ENCODE measurements at regions not wholly inside any gene's neighbourhood (a gene's known extent, or its start where the extent isn't known, plus 50 kb on each side); places are given as distances from the start of the nearest gene placed in this dataset.

- no peak overlapping the region for H3K4me3 Mint-ChIP-seq (ENCODE audit: unreplicated experiment)
- no peaks in the 10 kb centered on the region for H3K36me3 Mint-ChIP-seq (ENCODE audit: unreplicated experiment)
- no peak for DNase-seq
- no peaks in the 10 kb centered on the region for H3K4me1 Mint-ChIP-seq (ENCODE audit: low read depth, unreplicated experiment)
- H3K9me3 Mint-ChIP-seq (ENCODE audit: unreplicated experiment), result no peaks in the 10 kb centered on the region
- no peak for TF ChIP-seq CTCF (IDR thresholded peaks at IDR 0.05; ENCODE audit: partially characterized antibody, unreplicated experiment)
- H3K27ac Mint-ChIP-seq (ENCODE audit: unreplicated experiment), result no peak overlapping the region
- no peaks in the 10 kb centered on the region for H3K27me3 Mint-ChIP-seq (ENCODE audit: unreplicated experiment)
These were observed 769.0 kb upstream of the NR2F2 start for GRCh38 chr15:95561463-95561862.

GRCh38 chr15:95563634-95564033, 766.9 kb upstream of the NR2F2 start:
- Mint-ChIP-seq H3K27me3 (ENCODE audit: unreplicated experiment) (no peaks in the 10 kb centered on the region), H3K9me3 (ENCODE audit: unreplicated experiment) (no peaks in the 10 kb centered on the region), H3K36me3 (ENCODE audit: unreplicated experiment) (no peaks in the 10 kb centered on the region), H3K4me3 (ENCODE audit: unreplicated experiment) (no peak overlapping the region), H3K4me1 (ENCODE audit: low read depth, unreplicated experiment) (no peaks in the 10 kb centered on the region), H3K27ac (ENCODE audit: unreplicated experiment) (no peak overlapping the region)
- no peak for TF ChIP-seq CTCF (IDR thresholded peaks at IDR 0.05; ENCODE audit: partially characterized antibody, unreplicated experiment)
- DNase-seq, result no peak

DNA sequence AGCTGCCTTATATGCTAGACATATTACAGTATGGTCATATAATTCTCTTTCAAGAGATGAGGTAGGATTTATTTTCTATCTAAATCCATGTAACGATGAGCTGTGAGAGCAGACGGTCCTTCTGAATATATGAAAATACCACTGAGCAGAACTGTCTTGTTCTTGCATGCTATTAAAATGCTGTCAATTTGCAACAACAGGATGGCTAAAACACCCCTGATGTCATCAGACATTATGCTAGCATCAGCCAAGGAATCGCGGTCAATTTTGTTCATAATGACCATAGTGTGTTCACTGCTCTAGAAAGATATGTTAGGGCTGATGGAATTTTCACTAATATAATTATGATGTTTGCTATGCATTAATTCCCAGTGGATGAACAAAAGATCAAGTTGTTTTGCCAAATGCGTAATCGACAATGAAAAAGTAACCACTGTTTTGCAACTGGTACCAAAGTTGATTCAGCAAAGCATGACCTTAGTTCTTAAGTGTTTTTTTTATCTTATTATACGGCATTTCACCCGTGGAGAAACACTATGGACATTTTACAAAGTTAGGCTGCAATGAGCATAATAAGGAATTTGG, 765.4 kb upstream of the NR2F2 start:
- Mint-ChIP-seq H3K27ac (ENCODE audit: unreplicated experiment) (no peak overlapping the region), H3K27me3 (ENCODE audit: unreplicated experiment) (no peaks in the 10 kb centered on the region), H3K36me3 (ENCODE audit: unreplicated experiment) (no peaks in the 10 kb centered on the region), H3K4me3 (ENCODE audit: unreplicated experiment) (no peak overlapping the region), H3K9me3 (ENCODE audit: unreplicated experiment) (no peaks in the 10 kb centered on the region), H3K4me1 (ENCODE audit: low read depth, unreplicated experiment) (no peaks in the 10 kb centered on the region)
- no peak for TF ChIP-seq CTCF (IDR thresholded peaks at IDR 0.05; ENCODE audit: partially characterized antibody, unreplicated experiment)
- DNase-seq, result no peak

DNA sequence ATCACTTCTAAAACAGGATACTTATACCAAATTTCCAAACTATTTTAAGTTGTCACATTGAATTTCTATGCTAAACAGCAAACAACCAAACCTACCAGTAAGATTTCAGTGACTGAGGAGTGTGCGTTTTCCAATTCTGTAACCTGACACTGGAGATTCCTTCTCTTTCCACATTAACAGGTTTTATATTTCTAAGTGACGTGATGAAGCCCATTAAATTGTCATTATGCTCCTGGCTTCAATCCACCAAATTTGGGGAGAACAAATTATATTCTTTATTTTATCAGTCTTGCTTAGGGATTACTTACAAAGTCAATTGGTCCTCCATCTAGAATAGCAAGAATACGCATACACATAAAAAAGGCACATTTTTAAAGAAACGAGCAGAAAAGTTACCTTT, 764.8 kb upstream of the NR2F2 start:
- H3K27me3 Mint-ChIP-seq (ENCODE audit: unreplicated experiment), result no peaks in the 10 kb centered on the region
- H3K36me3 Mint-ChIP-seq (ENCODE audit: unreplicated experiment), result no peaks in the 10 kb centered on the region
- TF ChIP-seq CTCF (IDR thresholded peaks at IDR 0.05; ENCODE audit: partially characterized antibody, unreplicated experiment), result no peak
- no peak for DNase-seq
- no peaks in the 10 kb centered on the region for H3K4me1 Mint-ChIP-seq (ENCODE audit: low read depth, unreplicated experiment)
- no peak overlapping the region for H3K4me3 Mint-ChIP-seq (ENCODE audit: unreplicated experiment)
- H3K9me3 Mint-ChIP-seq (ENCODE audit: unreplicated experiment), result no peaks in the 10 kb centered on the region
- no peak overlapping the region for H3K27ac Mint-ChIP-seq (ENCODE audit: unreplicated experiment)

DNA sequence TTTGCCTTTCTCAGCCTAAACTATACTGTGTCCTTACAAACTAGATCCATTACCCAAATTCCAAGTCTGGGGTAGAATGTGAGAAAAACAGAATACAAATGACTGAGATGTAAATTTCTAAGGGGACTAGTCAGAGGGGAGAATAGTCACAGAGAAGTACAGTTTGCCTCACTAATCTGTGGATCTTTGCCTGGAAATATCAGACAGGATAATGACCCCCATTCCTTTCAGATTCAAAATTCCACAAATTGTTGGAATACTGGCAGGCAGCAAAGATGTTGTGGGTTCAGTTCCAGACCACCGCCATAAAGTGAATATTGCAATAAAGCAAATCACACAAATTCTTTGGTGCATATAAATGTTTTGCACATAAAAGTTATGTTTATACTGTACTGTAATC, 762.8 kb upstream of the NR2F2 start:
- H3K4me1 Mint-ChIP-seq (ENCODE audit: low read depth, unreplicated experiment), result no peaks in the 10 kb centered on the region
- no peaks in the 10 kb centered on the region for H3K9me3 Mint-ChIP-seq (ENCODE audit: unreplicated experiment)
- no peaks in the 10 kb centered on the region for H3K36me3 Mint-ChIP-seq (ENCODE audit: unreplicated experiment)
- no peak for TF ChIP-seq CTCF (IDR thresholded peaks at IDR 0.05; ENCODE audit: partially characterized antibody, unreplicated experiment)
- H3K27ac Mint-ChIP-seq (ENCODE audit: unreplicated experiment), result no peak overlapping the region
- H3K4me3 Mint-ChIP-seq (ENCODE audit: unreplicated experiment), result no peak overlapping the region
- no peaks in the 10 kb centered on the region for H3K27me3 Mint-ChIP-seq (ENCODE audit: unreplicated experiment)
- DNase-seq, result no peak

Data from glutamatergic neuron (in vitro differentiated cells).